DMS79 treated with DMSO at 0.1 percent for 48 hours (cell line): ENCODE measurements at regions not wholly inside any gene's neighbourhood (a gene's known extent, or its start where the extent isn't known, plus 50 kb on each side); places are given as distances from the start of the nearest gene placed in this dataset.
A peak's percentile ranks its signal among the peaks of the same experiment; 100 is the strongest.
"Not testable (repeated sequence)": the region's sequence is repeated elsewhere in the genome, so short reads cannot be mapped to it uniquely, and the experiment has no call there.

ENCODE experiments used
- DNase-seq: peaks from one replicate; lab custom pipeline; 2025; lab: John Stamatoyannopoulos, UW

DNA sequence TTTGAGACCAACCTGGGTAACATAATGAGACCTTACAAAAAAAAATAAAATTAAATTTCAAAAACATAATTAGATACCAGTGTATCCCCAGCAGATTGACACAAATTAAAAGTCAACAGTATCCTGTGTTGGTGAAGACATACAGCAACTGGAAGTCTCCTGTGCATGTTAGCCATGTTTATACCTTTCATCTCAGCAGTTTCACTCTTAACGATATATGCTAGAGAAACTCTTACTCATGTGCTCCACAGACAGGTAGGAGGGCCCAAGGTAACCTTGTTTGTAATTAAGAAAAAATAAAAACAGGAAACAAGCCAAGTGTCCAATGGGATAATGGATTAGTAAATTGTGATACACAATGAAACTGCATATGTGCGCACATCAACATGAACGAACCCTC lies 50.1 kb upstream of the N4BP3 start:
- no peak for DNase-seq

DNA sequence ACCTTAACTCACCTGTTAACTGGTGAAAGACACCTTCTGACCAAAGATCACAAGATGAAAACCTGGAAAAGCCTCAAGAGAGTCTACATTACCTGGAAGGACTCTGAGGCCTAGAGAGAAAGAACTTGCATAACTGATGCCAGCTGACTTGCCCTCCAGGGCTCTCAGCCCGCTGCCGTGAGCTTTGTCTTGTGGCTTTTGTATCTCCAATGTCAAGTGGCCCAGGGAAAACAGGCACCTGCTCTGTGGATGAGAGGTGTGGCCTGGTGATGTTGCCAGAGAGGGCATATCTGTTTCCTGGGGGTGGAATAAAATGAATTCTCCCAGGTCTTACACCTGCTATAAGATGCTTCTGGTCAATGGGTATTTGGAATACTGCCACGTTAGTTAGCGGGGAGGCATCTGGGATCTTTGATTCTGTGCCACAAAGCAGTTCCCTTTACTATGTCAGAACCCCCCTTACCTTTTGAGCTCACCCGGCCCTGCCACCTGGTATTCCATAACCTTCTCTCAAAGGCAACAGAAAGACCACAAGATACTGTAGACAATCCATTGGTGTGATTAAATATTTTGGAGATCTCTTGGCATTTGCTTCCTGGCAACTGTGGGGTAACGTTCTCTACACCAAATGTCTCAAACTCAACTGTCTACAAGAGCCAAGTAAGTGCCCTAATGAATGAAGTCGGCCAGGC lies 54.9 kb upstream of the N4BP3 start:
- peak; percentile 87 for DNase-seq

- DNase-seq, result no peak
These were observed 55.5 kb upstream of the N4BP3 start for GRCh38 chr5:178057839-178058238.

DNA sequence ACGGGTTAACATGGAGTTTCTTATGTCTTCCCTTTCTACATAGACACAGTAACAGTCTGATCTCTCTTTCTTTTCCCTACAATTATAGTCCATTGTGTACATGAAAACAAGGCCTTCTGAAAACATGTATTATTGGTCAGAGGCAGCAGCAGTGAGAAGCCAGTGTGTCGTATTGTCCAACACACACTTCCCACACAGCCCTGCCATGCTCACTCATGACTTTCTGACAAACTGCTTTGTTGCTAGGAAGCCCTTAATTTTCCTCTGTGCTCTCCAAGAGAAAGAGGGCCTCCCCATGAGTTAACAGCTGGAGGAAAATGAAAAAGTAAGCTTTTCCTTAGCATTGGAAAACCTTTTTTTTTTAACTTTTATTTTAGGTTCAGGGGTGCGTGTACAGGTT lies 56.4 kb upstream of the N4BP3 start:
- no peak for DNase-seq

- DNase-seq, result not testable (repeated sequence)
These were observed 57.8 kb upstream of the N4BP3 start for GRCh38 chr5:178055536-178055935.

GRCh38 chr5:178052062-178052461 lies 56.0 kb upstream of the PROP1 start:
- not testable (repeated sequence) for DNase-seq

DNA sequence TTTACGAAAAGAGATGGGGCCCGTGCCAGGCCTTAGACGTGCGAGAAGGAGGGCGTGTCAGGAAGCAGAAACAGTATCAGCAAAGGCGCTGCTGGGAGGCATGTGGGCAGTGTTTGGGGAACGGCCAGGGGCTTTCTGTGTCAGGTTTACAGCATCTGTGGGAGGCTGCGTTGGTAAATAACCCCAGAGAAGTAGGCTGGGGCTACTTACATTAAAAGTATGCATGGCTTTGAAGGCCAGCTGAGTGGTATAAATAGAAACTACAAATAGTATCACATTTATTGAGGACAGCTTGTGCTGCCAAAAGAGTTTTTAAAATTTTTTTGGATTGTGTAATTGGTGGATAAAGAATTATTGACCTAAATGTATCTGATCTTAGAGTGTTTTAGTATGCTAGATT lies 54.8 kb upstream of the PROP1 start:
- DNase-seq, result not testable (repeated sequence)

GRCh38 chr5:178047943-178048342 lies 51.9 kb upstream of the PROP1 start:
- not testable (repeated sequence) for DNase-seq

- DNase-seq, result not testable (repeated sequence)
These were observed 50.8 kb upstream of the PROP1 start for GRCh38 chr5:178046757-178047399.

DNA sequence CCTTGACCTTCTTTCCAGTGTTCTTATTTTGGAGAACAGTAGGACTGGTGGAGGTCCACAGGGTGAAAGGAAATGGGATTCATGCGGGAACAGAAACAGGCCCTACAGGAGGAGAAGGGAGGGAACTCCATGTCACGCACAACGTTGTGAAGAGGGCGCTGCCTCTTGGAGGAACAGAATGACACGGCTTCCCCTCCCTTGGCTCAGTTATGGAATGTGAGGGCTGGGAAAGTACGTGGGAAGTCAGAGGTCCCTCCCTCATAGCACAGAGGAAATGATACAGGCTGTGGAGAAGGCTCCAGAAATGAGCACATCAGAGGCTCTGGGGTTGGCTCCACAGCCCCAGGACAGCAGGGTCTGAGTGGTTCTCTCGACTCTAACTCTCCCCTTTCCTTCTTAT lies 49.9 kb upstream of the PROP1 start:
- DNase-seq, result not testable (repeated sequence)
